ENCODE measurements at regions not wholly inside any gene's neighbourhood (a gene's known extent, or its start where the extent isn't known, plus 50 kb on each side); places are given as distances from the start of the nearest gene placed in this dataset.
A peak's percentile ranks its signal among the peaks of the same experiment; 100 is the strongest.

DNA sequence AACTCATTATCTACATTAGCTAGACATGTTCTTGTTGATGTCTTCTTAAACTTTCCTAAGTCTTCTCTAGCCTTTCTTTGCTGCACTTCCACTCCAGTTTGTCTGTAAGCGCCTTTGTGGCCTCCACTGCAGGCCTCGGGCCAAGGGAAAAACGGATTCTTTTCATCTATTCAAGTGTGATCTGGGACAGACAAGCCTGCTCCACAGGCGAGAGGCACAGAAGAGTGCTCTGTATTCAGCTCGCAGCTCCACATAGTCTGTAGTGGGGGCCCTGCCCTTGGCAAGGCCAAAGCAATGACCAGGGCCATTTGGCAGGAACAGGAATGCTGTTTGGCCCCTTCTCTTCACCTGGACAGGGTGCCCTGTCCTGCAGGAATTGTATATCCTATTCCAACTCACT is 84.1 kb upstream of the BARX2 start:
- no peak for DNase-seq

DNA sequence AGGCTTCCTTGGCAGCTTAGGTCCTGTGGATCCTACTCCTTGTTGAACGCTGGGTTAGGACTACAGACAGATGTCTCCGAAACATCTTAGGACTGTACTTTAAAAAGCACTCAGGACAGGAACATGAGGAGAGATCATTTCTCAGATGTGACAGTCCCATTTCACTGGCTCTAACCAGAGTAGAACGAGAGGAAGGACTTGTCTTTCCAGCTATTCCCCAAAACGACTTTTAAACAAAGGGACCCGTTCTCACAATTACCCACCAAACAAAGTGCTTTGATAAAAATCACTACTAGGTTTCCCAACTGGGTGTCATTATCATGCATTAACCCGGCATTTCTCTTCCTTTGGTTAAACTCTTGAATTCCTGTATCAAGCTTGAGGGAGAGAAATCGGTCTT is 84.7 kb upstream of the BARX2 start:
- no peak for DNase-seq

DNA sequence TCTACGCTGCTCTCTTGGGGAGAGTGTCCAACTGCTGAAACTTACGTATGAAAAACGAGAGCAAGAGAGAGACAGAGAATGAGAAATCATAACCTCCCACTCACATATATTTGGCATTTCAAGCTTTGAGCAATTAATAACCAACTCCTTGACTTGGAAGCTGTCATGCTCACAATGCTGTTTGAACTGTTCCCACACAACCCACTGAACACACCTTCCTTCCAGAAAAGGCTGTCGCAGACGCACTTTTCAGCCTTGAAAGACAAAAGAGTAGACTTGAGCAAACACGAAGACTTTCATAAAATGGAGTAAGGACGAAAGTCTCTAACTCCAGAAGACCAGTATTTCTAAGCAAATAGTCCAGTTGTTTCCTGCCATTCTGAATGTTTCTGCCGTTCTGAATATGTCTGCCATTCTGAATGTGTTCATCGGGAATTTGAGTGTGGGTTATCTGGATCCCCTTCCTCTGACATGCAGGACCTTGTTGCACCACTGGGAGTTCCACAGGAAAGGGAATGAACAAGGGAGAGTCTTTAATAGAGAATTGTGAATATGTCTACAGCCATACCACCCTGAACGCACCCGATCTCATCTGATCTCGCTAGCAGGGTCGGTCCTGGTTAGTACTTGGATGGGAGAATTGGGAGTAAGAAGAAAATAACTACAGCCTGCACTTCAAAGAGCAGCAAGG is 86.2 kb upstream of the BARX2 start:
- DNase-seq, result no peak

DNA sequence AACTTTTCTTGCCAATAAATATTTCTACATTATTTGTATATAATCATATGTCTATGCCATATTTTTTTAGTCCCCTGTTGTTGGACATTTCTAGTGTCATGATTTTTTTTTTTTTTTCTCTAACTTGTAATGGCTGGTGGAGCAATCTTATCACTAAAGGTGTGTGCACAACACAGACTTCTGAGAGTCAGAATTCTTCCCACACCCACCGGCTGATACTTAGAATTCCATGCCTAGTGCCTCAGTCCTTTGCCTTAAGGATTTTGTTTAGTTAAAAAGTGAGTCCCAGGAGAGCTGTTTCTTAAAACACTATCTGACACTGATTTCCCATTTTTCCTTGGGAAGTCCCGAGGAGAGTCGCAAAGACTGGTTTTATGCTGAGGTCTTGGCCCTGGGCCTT is 87.7 kb upstream of the BARX2 start:
- no peak for DNase-seq

DNA sequence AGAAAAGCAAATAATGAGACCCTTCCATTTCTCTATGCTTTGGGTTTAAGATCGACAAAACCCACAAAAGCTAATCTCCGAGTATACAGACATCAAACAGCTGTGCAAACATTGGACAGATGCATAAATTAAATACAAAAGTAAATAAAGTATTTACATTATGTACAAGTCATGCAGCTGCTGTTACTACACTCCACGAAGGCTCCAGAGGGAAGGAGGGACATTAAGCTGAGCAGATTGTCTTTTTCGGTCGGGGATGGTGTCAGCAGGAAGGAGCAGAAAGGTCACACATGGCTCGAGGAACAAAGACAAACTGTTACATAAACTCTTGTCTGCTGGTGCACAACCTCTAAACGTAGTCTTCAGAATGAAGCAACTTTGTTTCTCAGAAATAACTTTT is 88.8 kb upstream of the BARX2 start:
- no peak for DNase-seq

DNA sequence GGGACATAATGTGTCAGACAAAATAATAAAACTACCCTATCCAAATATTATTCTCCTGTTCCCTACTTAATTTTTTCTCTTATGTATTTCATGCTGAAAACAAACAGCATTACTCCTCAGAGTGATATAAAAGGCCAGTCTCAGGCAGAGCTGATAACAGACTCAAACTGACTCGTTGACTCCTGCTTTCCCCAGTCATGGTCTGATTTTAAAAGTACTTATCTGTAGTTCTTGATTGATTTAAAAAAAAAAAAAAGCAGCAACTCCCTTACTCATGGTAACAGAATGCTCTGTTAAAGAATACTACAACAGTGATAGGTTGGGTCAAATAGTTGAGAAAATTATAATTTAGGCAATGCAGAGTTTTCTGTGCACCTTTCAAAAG is 90.3 kb upstream of the BARX2 start:
- DNase-seq, result no peak

DNA sequence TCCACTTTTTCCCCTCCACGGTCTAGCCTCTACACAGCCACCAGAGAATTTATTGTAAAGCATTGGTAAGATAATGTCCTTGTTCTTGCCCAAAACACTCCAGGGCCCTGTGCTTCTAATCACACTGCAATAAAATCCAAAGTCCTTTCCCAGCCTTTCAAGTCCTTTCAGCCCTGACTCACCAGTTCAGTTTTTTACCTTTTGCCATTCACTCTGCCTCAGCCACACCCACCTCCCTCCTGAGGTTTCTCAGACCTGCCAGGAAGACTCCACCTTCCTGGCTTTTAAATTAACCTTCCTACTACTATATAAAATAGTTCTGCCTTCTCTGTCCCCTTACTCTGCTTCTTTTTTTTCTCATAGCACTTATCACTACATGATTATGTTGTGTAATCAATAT is 91.0 kb upstream of the ARHGAP32 start:
- no peak for DNase-seq

DNA sequence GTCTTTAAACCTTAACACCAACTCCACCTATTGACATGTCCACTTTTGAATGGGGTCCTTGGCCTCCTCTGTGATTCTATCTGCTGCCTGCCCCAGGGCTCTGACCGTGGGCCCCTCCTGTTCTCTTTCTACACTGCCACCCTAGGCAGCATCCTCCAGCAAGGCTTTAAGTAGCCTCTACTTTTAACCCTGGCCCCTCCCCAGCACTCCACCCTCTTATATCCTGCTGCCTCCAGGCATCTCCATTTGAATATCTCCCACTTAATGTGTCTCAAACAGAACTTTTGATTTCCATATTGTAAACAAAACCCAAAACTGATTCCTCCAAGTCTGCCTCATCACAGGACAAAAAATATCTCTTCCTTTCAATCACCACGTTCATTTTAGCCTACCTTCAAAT is 90.5 kb upstream of the ARHGAP32 start:
- DNase-seq, result no peak

DNA sequence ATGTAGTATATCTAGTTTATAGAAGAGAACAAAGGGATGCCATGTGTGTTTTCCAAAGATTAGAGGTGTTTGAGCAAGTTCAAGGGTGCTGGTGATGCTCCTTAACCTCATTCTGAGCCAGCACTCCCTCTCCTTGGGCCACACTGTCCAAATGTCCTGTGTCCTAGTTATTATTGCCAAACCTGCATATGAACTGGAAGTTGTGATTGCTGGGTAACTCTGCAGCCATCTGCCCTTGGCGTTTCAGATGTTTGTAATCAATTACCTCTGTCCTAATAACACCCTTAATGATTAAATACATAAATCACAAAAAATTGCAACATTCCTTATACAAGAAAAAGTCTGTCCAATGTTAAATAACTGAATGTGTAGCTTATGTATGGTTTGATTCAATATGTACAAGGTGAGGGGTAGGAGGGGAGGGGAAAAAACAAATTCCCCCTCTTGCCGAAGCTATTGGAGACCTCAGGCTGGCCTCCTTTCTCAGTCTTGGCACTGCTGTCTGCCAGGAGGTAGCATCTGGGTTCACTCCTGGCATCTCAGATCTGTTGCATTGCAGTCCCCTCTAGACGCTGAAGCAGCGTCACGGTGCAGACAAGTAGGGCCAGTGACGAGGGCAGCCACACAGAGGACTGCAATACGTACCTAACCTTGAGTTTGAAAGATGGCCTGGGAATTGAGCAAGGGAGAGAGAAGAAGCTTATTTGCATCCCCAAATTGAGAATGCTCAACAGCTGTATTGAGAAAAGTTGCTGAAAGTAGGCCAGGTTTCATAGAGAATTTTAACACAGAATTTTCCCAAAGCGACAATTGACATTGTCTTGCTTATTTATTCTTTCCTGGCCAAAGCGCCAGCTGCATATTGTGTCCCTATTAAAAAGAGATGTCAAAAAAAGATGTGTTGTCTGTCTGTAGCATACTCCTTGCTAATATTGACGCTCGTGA is 89.6 kb upstream of the ARHGAP32 start:
- DNase-seq, result no peak

DNA sequence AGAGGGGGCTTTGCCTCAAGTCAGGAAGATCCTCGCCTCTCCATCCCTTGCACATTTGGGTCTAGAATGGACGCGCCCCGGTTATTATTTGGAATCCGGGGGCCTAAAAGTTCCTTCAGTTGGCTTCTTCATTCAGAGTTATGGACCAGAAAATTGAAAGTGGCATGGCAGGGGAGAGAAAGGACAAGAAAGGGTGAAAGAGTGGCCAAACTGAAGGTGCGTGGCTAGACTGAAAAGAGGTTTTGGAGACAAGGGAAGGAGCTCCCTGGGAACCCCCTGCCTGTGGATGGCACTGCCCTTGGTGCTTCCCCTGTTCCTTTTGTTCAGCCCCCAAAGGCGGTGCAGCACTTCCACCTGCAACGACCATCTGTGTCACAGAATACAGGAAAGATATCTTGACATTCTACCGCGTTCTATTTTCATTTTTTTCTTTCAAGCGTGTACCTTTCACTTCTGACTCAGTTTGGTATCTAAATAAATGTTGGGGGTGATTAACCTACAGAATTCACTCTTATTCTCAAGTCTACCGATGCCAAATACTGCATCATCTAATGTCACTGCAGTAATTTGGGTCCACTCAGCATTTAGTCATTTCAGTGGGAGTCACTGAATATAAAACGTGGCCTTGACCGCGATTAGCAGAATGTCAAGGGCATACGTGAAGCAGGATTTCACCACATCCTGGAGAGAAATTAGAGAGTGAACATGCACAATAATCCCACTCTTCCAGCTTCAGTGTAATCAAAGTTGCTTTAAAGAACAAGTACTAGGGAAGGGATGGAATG is 88.1 kb upstream of the ARHGAP32 start:
- peak; percentile 10 for DNase-seq

DNA sequence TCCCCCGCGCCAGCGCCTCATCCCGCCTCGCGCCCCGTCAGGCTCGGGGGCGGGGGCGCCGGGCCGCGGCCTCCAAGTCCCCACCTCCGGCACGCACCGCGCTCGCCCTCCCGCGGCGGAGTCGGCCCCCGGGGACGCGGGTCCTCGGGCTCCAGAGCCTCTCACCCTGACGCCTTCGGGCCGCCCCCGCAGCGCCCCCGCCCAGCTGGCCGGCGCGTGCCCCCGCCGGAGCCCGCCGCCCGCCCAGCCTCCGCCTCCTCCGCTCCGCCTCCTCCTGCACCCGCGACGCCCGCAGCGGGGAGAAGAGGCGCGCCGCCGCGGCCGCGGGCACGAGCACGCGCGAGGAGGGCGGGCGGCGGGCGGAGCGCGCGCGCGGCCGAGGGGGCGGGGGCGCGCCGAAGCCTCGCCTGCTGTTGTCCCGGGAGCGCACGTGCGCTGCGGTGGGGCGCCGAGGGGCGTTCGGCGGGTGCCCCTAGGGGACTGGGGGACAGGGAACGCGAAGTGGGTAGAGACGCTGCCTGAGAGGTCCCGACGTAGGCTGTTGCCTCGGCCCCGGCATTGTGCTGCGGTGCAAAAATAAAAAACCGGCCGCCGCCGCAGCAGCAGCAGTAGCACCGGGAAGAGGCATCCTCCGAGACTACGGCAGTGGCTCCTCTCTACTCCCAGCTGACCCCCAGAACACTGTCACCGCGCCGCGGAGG is 87.4 kb upstream of the ARHGAP32 start:
- peak; percentile 77 for DNase-seq

DNA sequence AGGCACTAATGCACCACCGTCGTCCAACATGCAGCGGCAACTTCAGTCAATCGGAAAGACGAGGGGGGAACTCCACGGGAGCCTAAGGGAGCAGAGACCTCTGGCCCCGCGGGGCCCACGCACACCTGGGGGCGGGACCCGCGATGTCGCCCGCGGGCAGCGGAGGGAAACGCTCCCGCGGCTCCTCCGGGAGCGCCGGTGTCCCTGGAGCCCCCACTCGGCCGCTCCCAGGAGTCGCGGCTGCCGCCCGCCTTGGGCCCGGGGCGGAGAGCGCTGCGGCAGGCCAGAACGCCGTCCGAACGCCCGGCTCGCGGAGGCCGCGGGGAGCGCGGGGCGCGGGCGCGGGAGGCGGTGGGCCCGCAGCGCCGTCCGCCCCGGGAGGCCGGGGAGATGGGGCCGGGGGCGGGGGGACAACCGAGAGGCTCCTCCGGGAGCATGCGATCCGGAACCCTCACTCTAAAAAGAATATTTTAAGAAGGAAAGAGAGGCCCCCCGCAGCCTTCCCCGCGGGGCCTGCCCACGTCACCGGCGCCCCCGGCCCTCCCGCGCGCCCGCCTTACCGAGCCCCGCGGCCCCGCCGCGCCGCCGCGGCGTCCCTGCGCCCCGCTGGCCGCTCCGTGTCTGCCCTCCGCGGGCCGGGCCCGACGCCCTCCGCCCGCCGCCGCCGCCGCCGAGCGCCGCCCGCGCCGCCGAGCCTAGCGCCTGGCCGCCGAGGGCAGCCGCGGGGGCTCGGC is 86.6 kb upstream of the ARHGAP32 start:
- peak; percentile 7 for DNase-seq

DNA sequence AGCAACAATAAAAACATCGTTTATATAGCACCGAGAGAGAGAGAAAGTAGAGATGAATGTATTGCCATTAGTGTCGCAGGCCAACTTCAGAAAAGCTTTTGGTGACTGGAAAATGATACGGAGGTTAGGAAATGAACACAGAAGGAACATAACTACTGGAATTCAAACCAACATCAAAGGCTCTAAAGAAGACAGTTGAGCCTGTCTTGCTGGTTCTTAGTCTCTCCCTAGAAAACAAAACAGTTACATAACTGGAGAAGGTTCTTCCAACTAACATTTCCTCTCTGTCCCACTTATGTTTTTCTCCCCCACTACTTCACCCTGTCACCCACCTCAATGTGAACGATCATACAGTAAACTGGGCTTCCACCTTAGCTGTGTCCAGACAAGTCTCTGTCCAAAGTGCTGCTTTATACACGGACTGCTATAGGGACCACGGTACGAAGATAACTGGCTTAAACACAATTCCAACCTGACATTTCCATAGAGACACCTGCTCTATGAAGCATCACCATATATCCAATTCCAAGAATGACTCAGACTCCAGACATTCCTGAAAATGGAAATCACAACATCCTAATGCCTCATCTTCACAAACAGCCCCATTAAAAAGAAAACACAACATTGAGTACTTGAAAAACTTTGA is 85.2 kb upstream of the ARHGAP32 start:
- DNase-seq, result no peak

DNA sequence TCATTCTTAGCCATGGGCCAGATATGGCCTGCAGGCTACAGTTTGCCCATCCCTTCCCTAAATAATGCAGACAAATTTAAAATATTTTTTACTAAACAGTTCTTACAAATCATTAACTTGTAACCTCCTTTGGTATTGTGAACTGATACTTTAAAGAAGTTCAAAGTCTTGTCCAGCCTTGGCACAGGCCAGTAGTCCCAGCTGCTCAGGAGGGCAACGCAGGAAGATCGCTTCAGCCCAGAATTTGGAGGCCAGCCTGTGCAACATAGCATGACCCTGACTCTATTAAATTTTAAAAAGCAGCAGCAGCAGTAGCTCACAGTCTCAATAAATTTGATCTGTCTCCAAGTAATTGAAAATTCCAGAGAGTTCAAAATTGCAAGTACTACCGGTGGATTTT is 83.7 kb upstream of the ARHGAP32 start:
- DNase-seq, result no peak

DNA sequence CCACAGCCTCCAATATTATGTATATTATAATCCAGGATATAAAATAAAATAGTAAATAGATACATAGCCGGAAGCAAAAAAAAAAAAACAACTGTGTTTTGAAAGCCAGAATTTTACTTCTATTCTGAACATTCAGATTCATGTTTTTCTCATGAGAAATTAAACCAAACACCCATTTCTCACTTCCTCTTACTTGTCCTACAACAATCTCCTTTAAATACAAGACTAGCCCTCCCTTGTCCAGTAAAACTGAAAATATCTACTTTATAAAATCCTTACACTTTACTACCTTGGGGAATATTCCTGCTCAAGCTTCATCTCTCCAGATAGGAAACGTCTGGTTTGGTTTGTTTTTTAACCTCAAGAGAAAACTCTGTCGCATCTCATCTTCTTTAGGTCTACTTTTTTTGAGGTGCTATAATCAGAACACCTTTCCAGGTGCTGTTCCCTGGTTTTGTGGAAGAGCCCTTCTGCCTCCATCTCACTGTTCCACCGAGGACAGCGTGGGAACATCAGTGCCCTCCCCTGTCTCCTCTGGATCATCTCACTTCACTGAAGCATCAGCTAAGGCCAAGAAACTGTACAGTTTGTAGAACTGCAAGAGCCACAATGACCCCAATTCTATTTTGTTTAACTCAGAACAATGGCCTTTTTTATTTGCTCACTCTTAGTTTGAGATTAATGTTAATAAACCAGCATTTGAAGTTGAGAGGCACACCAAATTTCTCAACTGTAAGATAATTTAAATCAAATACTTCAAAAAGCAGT is 82.0 kb upstream of the ARHGAP32 start:
- no peak for DNase-seq

DNA sequence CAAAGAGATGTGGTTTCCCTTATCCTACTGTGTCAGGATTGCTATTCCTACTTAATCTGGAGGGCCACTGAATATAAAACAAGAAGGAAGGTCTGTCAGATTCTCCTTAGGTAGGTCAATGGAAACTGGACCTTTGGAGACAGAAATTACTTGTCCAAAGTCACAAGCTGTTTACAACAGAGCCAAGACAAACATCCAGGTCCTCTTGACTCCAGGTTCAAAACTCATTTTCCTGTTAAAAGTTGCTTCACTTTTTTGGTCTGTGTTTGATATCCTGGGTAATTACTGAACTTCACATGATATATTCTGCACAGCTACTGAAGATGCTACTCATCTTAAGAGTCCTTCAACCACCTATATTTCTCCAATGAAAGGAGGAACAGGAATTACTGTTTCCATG is 81.2 kb upstream of the ARHGAP32 start:
- DNase-seq, result no peak

DNA sequence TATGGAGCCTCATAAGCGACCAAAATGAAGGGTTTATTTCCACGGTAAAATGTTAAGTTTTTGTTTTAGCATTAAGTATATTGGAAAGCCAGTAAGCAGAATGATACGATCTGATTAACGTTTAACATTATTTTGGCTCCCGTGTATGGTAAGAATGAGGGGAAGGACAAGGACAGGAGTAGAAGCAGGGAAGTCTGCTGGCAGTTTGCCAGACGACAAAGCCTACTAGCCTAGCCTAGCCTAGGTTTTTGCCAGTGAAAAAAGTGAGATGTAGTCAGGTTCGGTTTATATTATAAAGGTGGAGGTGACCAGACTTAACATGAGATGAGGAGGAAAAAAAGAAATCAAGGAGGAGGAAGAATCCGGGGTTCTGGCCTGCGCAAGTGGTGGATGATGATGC is 78.9 kb upstream of the ARHGAP32 start:
- DNase-seq, result no peak

DNA sequence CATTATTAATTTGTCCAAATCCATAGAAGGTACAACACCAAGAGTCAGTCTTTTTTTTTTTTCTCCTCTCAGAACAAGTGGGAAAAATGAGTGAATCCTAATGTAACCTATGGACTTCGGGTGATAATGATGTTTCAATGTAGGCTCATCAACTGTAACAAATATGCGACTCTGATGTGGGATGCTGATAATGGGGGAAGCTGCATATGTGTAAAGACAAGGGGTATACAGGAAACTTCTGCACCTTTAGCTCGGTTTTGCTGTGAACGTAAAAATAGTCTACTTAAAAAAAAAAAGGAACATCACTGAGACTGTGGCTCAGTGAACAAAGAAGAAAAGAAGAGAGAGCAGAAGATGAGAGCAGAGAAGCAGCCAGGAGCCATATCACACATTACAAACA is 78.3 kb upstream of the ARHGAP32 start:
- DNase-seq, result no peak

DNA sequence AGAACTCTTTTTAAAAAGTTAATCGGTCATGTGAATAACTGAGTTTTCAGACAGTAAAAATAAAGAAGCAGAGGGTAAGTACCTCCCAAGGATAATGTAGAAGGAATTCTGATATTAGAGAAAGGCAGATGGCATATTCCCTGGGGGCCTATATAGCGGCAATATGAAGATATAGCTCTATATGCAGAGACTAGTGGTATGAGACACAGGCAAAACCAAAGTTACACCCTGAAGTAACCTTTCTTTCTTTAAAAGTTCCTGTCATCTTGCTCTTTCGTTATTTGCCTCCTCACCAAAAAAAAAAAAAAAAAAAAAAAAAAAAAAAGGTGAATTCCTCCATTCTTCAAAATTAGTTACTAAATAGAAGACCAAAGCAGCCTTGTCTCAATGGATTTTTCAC is 76.2 kb upstream of the ARHGAP32 start:
- no peak for DNase-seq

DNA sequence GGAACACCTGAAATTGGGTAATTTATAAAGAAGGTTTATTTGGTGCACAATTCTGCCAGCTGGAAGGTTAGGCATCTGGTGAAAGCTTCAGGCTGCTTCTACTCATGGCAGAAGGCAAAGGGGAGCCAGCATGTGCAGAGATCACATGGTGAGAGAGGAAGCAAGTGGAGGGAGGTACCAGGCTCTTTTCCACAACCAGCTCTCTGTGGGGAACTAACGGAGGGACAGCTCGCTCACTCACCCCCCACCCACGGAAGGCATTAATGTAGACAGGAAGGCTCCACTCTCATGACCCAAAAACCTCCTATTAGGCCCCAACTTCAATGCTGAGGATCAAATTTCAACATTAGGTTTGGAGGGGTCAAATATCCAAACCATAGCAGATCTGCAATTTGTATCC is 75.6 kb upstream of the ARHGAP32 start:
- no peak for DNase-seq

DNA sequence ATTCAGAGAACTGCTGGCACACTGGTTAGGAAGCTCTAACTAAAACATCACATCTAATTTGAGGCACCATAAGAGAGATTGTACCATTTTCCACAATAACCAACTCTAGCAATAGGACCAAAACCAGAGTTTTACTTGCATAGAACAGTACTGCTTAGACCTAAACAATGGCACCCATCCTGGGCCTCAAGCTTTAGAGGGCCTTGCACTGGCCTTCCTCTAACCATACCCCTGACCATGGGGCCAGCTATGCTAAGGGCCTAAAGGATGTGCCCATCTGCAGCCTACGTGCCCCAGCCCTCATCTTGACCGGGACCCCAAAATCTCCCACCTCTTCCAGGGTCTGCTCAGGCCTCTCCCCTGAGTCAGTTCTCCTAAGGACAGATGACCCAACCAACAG is 74.4 kb upstream of the ARHGAP32 start:
- no peak for DNase-seq
